Retinal pigment epithelial cell (primary cell): ENCODE measurements at regions not wholly inside any gene's neighbourhood (a gene's known extent, or its start where the extent isn't known, plus 50 kb on each side); places are given as distances from the start of the nearest gene placed in this dataset.

Experiments used
- DNase-seq: peaks from one replicate; pipeline ENCODE4 v3.0.0-alpha.2; 2010; ENCODE audit warnings: low read depth
- H3K4me3 ChIP-seq: 2 replicates; pipeline ENCODE4 v1.5.1; 2011; ENCODE audit warnings: mild to moderate bottlenecking, low read length, control low read depth, moderate library complexity
- CTCF ChIP-seq: conservative IDR thresholded peaks from 2 replicates; pipeline ENCODE4 v1.5.1; 2011; ENCODE audit warnings: low read depth, low read length, control low read depth, inconsistent platforms

GRCh38 chr4:30160140-30160539 is 560.0 kb upstream of the PCDH7 start:
- H3K4me3 ChIP-seq = no peak overlapping the region
- TF ChIP-seq CTCF = no peak
- no peak for DNase-seq

DNA sequence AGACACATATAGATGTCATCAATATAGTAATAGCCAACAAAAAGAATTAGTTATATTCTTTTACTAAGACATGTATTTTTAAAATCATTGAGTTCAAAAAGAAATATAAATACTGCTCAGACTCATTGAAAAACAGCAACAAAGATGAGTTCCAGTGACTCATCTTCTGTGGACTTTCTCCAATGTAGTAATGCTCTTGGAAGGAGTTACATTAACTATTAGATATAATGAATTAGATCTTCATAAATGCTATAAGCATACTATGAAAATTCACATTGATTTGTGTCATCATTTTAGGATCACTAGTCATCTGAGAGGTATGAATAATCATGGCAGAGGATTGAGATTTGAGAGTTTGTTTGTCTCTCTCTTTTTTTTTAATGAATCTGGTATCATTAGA is 547.8 kb upstream of the PCDH7 start:
- no peak for DNase-seq
- H3K4me3 ChIP-seq = no peak overlapping the region
- TF ChIP-seq CTCF = no peak

- no peak for DNase-seq
- TF ChIP-seq CTCF = no peak
- H3K4me3 ChIP-seq = no peak overlapping the region
Observed at GRCh38 chr4:30181512-30181911, 538.7 kb upstream of the PCDH7 start.

DNA sequence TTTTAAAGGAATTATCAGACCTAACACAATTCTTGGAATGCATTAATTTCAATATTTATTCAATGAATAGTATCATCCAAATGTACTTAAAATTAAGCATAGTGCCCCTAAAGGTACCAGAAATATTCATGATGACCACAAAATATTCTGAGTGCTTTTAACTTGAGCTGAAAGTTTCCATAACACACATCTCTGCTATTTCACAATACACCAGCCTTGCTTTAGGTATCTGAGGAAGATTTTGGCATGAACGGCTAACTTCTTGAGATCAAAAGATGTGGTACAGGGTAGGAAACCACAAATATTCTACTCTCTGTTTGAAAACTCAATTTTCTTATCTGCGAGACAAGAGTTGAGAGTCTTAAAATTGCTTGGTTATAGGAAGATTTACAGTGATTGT is 538.3 kb upstream of the PCDH7 start:
- TF ChIP-seq CTCF = no peak
- no peak for DNase-seq
- H3K4me3 ChIP-seq = no peak overlapping the region

DNA sequence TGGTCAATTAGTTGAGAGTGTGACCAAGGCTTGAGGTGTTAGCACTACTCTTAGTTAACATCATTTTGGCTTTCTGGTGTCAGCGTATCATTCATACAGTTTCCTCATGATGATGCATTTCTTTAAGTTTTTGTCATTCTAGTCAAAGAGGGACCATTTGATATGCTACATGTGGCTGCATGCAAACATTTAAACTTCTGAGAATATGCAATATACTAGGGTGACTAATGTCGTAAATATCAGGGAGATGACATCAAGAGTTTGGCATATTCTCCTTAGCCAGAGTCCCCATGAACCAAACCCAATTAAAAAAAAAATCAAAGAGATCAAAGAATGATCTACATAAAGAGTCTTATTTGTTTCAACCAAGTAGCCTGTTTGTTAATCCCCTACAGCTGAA is 537.4 kb upstream of the PCDH7 start:
- no peak for TF ChIP-seq CTCF
- H3K4me3 ChIP-seq = no peak overlapping the region
- DNase-seq = no peak

DNA sequence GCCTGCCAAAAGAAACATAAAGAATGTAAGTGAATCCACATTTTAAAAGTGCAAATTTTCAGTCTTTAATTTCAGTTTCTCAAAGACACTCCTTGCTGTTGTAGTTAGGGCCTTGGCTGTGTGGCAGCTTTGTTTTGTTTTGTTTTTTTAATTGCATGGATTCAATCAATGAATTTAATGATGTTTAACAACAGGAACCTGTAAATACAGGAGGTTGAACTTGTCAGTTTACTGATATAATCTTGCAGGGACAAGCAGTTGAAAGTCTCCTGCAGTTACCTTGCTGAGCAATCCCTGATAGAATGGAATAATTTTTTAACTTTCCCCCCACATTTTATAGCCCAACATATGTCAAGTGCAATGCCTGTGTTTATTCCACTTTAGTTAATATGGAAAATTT is 528.3 kb upstream of the PCDH7 start:
- no peak overlapping the region for H3K4me3 ChIP-seq
- DNase-seq = no peak
- no peak for TF ChIP-seq CTCF

GRCh38 chr4:30207389-30207788 is 512.8 kb upstream of the PCDH7 start:
- no peak for TF ChIP-seq CTCF
- DNase-seq = no peak
- no peak overlapping the region for H3K4me3 ChIP-seq
